ENCODE measurements at regions not wholly inside any gene's neighbourhood (a gene's known extent, or its start where the extent isn't known, plus 50 kb on each side); places are given as distances from the start of the nearest gene placed in this dataset.

GRCh38 chr6:164150232-164150631 lies 735.7 kb downstream of the QKI start:
- no peaks in the 10 kb centered on the region for H3K9me3 ChIP-seq (ENCODE audit: low read length)
- H3K9me2 ChIP-seq (ENCODE audit: insufficient read depth, low read length): no peaks in the 10 kb centered on the region
- no peak overlapping the region for H3K4me3 ChIP-seq (ENCODE audit: low read length)
- H3F3A ChIP-seq (ENCODE audit: insufficient read depth, low read length, poor library complexity, severe bottlenecking): no peaks in the 10 kb centered on the region
- no peak overlapping the region for H3K9ac ChIP-seq (ENCODE audit: low read length)
- no peaks in the 10 kb centered on the region for H3K79me2 ChIP-seq (replicated peaks; ENCODE audit: insufficient read depth, low read length)
- H4K20me1 ChIP-seq (ENCODE audit: insufficient read depth): no peaks in the 10 kb centered on the region
- H3K4me2 ChIP-seq (ENCODE audit: low read length): no peak overlapping the region
- H2AFZ ChIP-seq (ENCODE audit: low read depth, low read length): no peak overlapping the region
- H3K36me3 ChIP-seq (ENCODE audit: insufficient read depth, low read length): no peaks in the 10 kb centered on the region
- no peak for TF ChIP-seq POLR2AphosphoS5 (IDR thresholded peaks at IDR 0.05)
- TF ChIP-seq, protein P1, sequence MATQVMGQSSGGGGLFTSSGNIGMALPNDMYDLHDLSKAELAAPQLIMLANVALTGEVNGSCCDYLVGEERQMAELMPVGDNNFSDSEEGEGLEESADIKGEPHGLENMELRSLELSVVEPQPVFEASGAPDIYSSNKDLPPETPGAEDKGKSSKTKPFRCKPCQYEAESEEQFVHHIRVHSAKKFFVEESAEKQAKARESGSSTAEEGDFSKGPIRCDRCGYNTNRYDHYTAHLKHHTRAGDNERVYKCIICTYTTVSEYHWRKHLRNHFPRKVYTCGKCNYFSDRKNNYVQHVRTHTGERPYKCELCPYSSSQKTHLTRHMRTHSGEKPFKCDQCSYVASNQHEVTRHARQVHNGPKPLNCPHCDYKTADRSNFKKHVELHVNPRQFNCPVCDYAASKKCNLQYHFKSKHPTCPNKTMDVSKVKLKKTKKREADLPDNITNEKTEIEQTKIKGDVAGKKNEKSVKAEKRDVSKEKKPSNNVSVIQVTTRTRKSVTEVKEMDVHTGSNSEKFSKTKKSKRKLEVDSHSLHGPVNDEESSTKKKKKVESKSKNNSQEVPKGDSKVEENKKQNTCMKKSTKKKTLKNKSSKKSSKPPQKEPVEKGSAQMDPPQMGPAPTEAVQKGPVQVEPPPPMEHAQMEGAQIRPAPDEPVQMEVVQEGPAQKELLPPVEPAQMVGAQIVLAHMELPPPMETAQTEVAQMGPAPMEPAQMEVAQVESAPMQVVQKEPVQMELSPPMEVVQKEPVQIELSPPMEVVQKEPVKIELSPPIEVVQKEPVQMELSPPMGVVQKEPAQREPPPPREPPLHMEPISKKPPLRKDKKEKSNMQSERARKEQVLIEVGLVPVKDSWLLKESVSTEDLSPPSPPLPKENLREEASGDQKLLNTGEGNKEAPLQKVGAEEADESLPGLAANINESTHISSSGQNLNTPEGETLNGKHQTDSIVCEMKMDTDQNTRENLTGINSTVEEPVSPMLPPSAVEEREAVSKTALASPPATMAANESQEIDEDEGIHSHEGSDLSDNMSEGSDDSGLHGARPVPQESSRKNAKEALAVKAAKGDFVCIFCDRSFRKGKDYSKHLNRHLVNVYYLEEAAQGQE (IDR thresholded peaks at IDR 0.05; ENCODE audit: borderline replicate concordance): no peak
- TF ChIP-seq, protein P2, sequence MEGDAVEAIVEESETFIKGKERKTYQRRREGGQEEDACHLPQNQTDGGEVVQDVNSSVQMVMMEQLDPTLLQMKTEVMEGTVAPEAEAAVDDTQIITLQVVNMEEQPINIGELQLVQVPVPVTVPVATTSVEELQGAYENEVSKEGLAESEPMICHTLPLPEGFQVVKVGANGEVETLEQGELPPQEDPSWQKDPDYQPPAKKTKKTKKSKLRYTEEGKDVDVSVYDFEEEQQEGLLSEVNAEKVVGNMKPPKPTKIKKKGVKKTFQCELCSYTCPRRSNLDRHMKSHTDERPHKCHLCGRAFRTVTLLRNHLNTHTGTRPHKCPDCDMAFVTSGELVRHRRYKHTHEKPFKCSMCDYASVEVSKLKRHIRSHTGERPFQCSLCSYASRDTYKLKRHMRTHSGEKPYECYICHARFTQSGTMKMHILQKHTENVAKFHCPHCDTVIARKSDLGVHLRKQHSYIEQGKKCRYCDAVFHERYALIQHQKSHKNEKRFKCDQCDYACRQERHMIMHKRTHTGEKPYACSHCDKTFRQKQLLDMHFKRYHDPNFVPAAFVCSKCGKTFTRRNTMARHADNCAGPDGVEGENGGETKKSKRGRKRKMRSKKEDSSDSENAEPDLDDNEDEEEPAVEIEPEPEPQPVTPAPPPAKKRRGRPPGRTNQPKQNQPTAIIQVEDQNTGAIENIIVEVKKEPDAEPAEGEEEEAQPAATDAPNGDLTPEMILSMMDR (IDR thresholded peaks at IDR 0.05; ENCODE audit: poor library complexity, severe bottlenecking): no peak
- no peaks in the 10 kb centered on the region for H3K27me3 ChIP-seq (ENCODE audit: insufficient read depth, low read depth, low read length)
- no peak overlapping the region for H3K27ac ChIP-seq (ENCODE audit: low read length)

- no peak overlapping the region for H3K9ac ChIP-seq (ENCODE audit: low read length)
- no peaks in the 10 kb centered on the region for H3K9me2 ChIP-seq (ENCODE audit: insufficient read depth, low read length)
- H3K79me2 ChIP-seq (replicated peaks; ENCODE audit: insufficient read depth, low read length): no peaks in the 10 kb centered on the region
- no peak overlapping the region for H3K4me3 ChIP-seq (ENCODE audit: low read length)
- TF ChIP-seq EP300 (conservative IDR thresholded peaks at IDR 0.05; ENCODE audit: poor library complexity, severe bottlenecking) (no peak), SMC3 (conservative IDR thresholded peaks at IDR 0.05; ENCODE audit: poor library complexity) (no peak), EZH2 (IDR thresholded peaks at IDR 0.05; ENCODE audit: borderline replicate concordance, insufficient read depth, low read length, poor library complexity, severe bottlenecking) (no peak), RAD21 (conservative IDR thresholded peaks at IDR 0.05) (no peak), MXI1 (conservative IDR thresholded peaks at IDR 0.05; ENCODE audit: poor library complexity, severe bottlenecking) (no peak), TAF1 (IDR thresholded peaks at IDR 0.05; ENCODE audit: low read depth) (no peak), POLR2AphosphoS5 (IDR thresholded peaks at IDR 0.05) (no peak)
- TF ChIP-seq, protein P2 (IDR thresholded peaks at IDR 0.05; ENCODE audit: poor library complexity, severe bottlenecking): no peak
- TF ChIP-seq, protein P1 (IDR thresholded peaks at IDR 0.05; ENCODE audit: borderline replicate concordance): no peak
- no peak overlapping the region for H2AFZ ChIP-seq (ENCODE audit: low read depth, low read length)
- H3K27me3 ChIP-seq (ENCODE audit: insufficient read depth, low read depth, low read length): no peaks in the 10 kb centered on the region
- H3F3A ChIP-seq (ENCODE audit: insufficient read depth, low read length, poor library complexity, severe bottlenecking): no peaks in the 10 kb centered on the region
- H3K36me3 ChIP-seq (ENCODE audit: insufficient read depth, low read length): no peaks in the 10 kb centered on the region
- no peaks in the 10 kb centered on the region for H3K9me3 ChIP-seq (ENCODE audit: low read length)
- H3K27ac ChIP-seq (ENCODE audit: low read length): no peak overlapping the region
- H4K20me1 ChIP-seq (ENCODE audit: insufficient read depth): no peaks in the 10 kb centered on the region
- H3K4me2 ChIP-seq (ENCODE audit: low read length): no peak overlapping the region
Observed at GRCh38 chr6:164148788-164149187, 734.3 kb downstream of the QKI start.

Data from neural cell (in vitro differentiated cells).